ENCODE measurements at regions not wholly inside any gene's neighbourhood (a gene's known extent, or its start where the extent isn't known, plus 50 kb on each side); places are given as distances from the start of the nearest gene placed in this dataset.
A peak's percentile ranks its signal among the peaks of the same experiment; 100 is the strongest.

GRCh38 chr13:84648069-84648640, 765.9 kb upstream of the SLITRK1 start:
- no peaks in the 10 kb centered on the region for H4K20me1 ChIP-seq (ENCODE audit: control insufficient read depth, extremely low read depth, insufficient read depth, low read length)
- no peaks in the 10 kb centered on the region for H3K79me2 ChIP-seq (ENCODE audit: control insufficient read depth, insufficient read depth, low read length)
- H3K4me3 ChIP-seq (replicated peaks in 1 of 4; ENCODE audit: control extremely low read depth in 1 of 4, insufficient read depth in 1 of 4, low read depth in 3 of 4, low read length in 4 of 4): no peak overlapping the region
- no peaks in the 10 kb centered on the region for H3K27me3 ChIP-seq (ENCODE audit: control insufficient read depth, insufficient read depth, low read length)
- no peak overlapping the region for H3K27ac ChIP-seq (ENCODE audit: insufficient read depth, low read length)
- H3K36me3 ChIP-seq (ENCODE audit: control insufficient read depth, insufficient read depth, low read length): no peaks in the 10 kb centered on the region
- TF ChIP-seq CTCF (conservative IDR thresholded peaks at IDR 0.05 in 1 of 2, IDR thresholded peaks at IDR 0.05 in 1 of 2; ENCODE audit: low read depth in 1 of 2, low read length in 2 of 2) (no peak), EZH2 (IDR thresholded peaks at IDR 0.05; ENCODE audit: low read length, missing control alignments) (no peak)
- no peak overlapping the region for H3K4me2 ChIP-seq (ENCODE audit: extremely low read depth, insufficient read depth, low read length)
- peak in 1 of 2 donors; percentile 27 for DNase-seq (ENCODE audit: low read depth in 2 of 2)
- H3K4me1 ChIP-seq (ENCODE audit: control insufficient read depth, extremely low read depth, insufficient read depth, low read length): no peaks in the 10 kb centered on the region
- no peaks in the 10 kb centered on the region for H3K9me3 ChIP-seq (ENCODE audit: control insufficient read depth, insufficient read depth, low read depth, low read length)
- no peak overlapping the region for H2AFZ ChIP-seq (ENCODE audit: low read length)
- no peak overlapping the region for H3K9ac ChIP-seq (ENCODE audit: insufficient read depth, low read length)

GRCh38 chr13:84646957-84647356, 764.7 kb upstream of the SLITRK1 start:
- H4K20me1 ChIP-seq (ENCODE audit: control insufficient read depth, extremely low read depth, insufficient read depth, low read length): no peaks in the 10 kb centered on the region
- DNase-seq (ENCODE audit: low read depth in 2 of 2): no peak
- no peak overlapping the region for H3K9ac ChIP-seq (ENCODE audit: insufficient read depth, low read length)
- H2AFZ ChIP-seq (ENCODE audit: low read length): no peak overlapping the region
- no peaks in the 10 kb centered on the region for H3K79me2 ChIP-seq (ENCODE audit: control insufficient read depth, insufficient read depth, low read length)
- H3K27me3 ChIP-seq (ENCODE audit: control insufficient read depth, insufficient read depth, low read length): no peaks in the 10 kb centered on the region
- H3K36me3 ChIP-seq (ENCODE audit: control insufficient read depth, insufficient read depth, low read length): no peaks in the 10 kb centered on the region
- no peak overlapping the region for H3K4me3 ChIP-seq (replicated peaks in 1 of 4; ENCODE audit: control extremely low read depth in 1 of 4, insufficient read depth in 1 of 4, low read depth in 3 of 4, low read length in 4 of 4)
- H3K27ac ChIP-seq (ENCODE audit: insufficient read depth, low read length): no peak overlapping the region
- no peaks in the 10 kb centered on the region for H3K4me1 ChIP-seq (ENCODE audit: control insufficient read depth, extremely low read depth, insufficient read depth, low read length)
- H3K9me3 ChIP-seq (ENCODE audit: control insufficient read depth, insufficient read depth, low read depth, low read length): no peaks in the 10 kb centered on the region
- no peak for TF ChIP-seq EZH2 (IDR thresholded peaks at IDR 0.05; ENCODE audit: low read length, missing control alignments)
- TF ChIP-seq CTCF (conservative IDR thresholded peaks at IDR 0.05 in 1 of 2, IDR thresholded peaks at IDR 0.05 in 1 of 2; ENCODE audit: low read depth in 1 of 2, low read length in 2 of 2): no peak
- no peak overlapping the region for H3K4me2 ChIP-seq (ENCODE audit: extremely low read depth, insufficient read depth, low read length)

GRCh38 chr13:84645196-84646012, 763.1 kb upstream of the SLITRK1 start:
- peak in 1 of 2 donors; percentile 92 for DNase-seq (ENCODE audit: low read depth in 2 of 2)
- TF ChIP-seq EZH2 (IDR thresholded peaks at IDR 0.05; ENCODE audit: low read length, missing control alignments) (no peak), CTCF (conservative IDR thresholded peaks at IDR 0.05 in 1 of 2, IDR thresholded peaks at IDR 0.05 in 1 of 2; ENCODE audit: low read depth in 1 of 2, low read length in 2 of 2) (no peak)
- Histone ChIP-seq H3K79me2 (ENCODE audit: control insufficient read depth, insufficient read depth, low read length) (no peaks in the 10 kb centered on the region), H3K36me3 (ENCODE audit: control insufficient read depth, insufficient read depth, low read length) (no peaks in the 10 kb centered on the region), H4K20me1 (ENCODE audit: control insufficient read depth, extremely low read depth, insufficient read depth, low read length) (no peaks in the 10 kb centered on the region), H3K27me3 (ENCODE audit: control insufficient read depth, insufficient read depth, low read length) (no peaks in the 10 kb centered on the region), H3K4me2 (ENCODE audit: extremely low read depth, insufficient read depth, low read length) (no peak overlapping the region), H3K4me3 (replicated peaks in 1 of 4; ENCODE audit: control extremely low read depth in 1 of 4, insufficient read depth in 1 of 4, low read depth in 3 of 4, low read length in 4 of 4) (no peak overlapping the region), H3K9ac (ENCODE audit: insufficient read depth, low read length) (no peak overlapping the region), H3K27ac (ENCODE audit: insufficient read depth, low read length) (no peak overlapping the region), H3K4me1 (ENCODE audit: control insufficient read depth, extremely low read depth, insufficient read depth, low read length) (no peaks in the 10 kb centered on the region), H3K9me3 (ENCODE audit: control insufficient read depth, insufficient read depth, low read depth, low read length) (no peaks in the 10 kb centered on the region), H2AFZ (ENCODE audit: low read length) (no peak overlapping the region)
